Endothelial cell of umbilical vein (primary cell): ENCODE measurements at regions not wholly inside any gene's neighbourhood (a gene's known extent, or its start where the extent isn't known, plus 50 kb on each side); places are given as distances from the start of the nearest gene placed in this dataset.
"Not testable (repeated sequence)": the region's sequence is repeated elsewhere in the genome, so short reads cannot be mapped to it uniquely, and the experiment has no call there.

Source experiments
- BruUV-seq: library from RNA; stranded (reverse); fragments of 400-500 nt; replicated peaks from 2 replicates; lab custom pipeline; 2021; lab: Mats Ljungman, UMichigan
- CTCF ChIA-PET: fragments of 300-600, 350-600 bp; sonication (Branson Sonifier 250); formaldehyde crosslinking; loops from one replicate; lab custom pipeline; 2021; ENCODE audit warnings: antibody characterized with exemption, inconsistent platforms; lab: Charles Lee
- POLR2A ChIA-PET: fragments of 300-600, 350-600 bp; sonication (Branson Sonifier 250); formaldehyde crosslinking; loops from one replicate; lab custom pipeline; 2021; ENCODE audit warnings: antibody characterized with exemption, inconsistent platforms; lab: Charles Lee
- DNase-seq: peaks from one replicate; pipeline ENCODE4 v3.0.0-alpha.2; 2011; ENCODE audit warnings: low read depth, low spot score
- FAIRE-seq: peaks from 2 replicates; lab custom pipeline; 2011; peaks lifted over from hg19 to GRCh38; lab: Jason Lieb, UNC
- H2AFZ ChIP-seq: 2 replicates; pipeline ENCODE4 v1.6.0; 2012; ENCODE audit warnings: low read depth, low read length, control low read depth, inconsistent platforms
- H3K27ac ChIP-seq: 2 replicates; pipeline ENCODE4 v1.5.1; 2011; ENCODE audit warnings: low read depth, mild to moderate bottlenecking, control low read depth, low read length, moderate library complexity; ENCODE audit not compliant: insufficient read depth
- H3K27me3 ChIP-seq, 2 experiments: 2 replicates each; pipeline versions ENCODE4 v1.6.0 to v1.6.1; 2011; ENCODE audit warnings: low read length in 2 of 2, mixed read lengths in 1 of 2; ENCODE audit not compliant: control insufficient read depth in 2 of 2, insufficient read depth in 2 of 2
- H3K36me3 ChIP-seq, 2 experiments: 2 replicates in 1 of 2; 3 replicates in 1 of 2; pipeline ENCODE4 v1.5.1; 2011; ENCODE audit warnings: low read length in 2 of 2, mild to moderate bottlenecking in 1 of 2, moderate library complexity in 1 of 2; ENCODE audit not compliant: control insufficient read depth in 2 of 2, insufficient read depth in 2 of 2; ENCODE audit errors: extremely low read depth in 1 of 2
- H3K4me1 ChIP-seq: 3 replicates; pipeline ENCODE4 v1.5.1; 2011; ENCODE audit warnings: mild to moderate bottlenecking, low read length; ENCODE audit not compliant: control insufficient read depth, insufficient read depth; ENCODE audit errors: extremely low read depth
- H3K4me2 ChIP-seq: 2 replicates; pipeline ENCODE4 v1.6.1; 2011; ENCODE audit warnings: low read length, control low read depth, mixed read lengths; ENCODE audit not compliant: insufficient read depth
- H3K4me3 ChIP-seq, 3 experiments: fragments of 200-600 bp in 1 of 3; sonication (generic), shearing (Covaris generic) in 1 of 3; replicated peaks in 1 of 3; 2 replicates each; pipeline ENCODE4 v1.5.1; 2011 to 2016; ENCODE audit warnings: control low read depth in 3 of 3, low read length in 3 of 3, mild to moderate bottlenecking in 2 of 3, inconsistent platforms in 1 of 3, low read depth in 1 of 3, moderate library complexity in 1 of 3; ENCODE audit not compliant: insufficient read depth in 1 of 3
- H3K79me2 ChIP-seq: 2 replicates; pipeline ENCODE4 v1.6.0; 2012; ENCODE audit warnings: low read length, inconsistent platforms; ENCODE audit not compliant: control insufficient read depth, insufficient read depth
- H3K9ac ChIP-seq: replicated peaks from 2 replicates; pipeline ENCODE3; 2011; ENCODE audit warnings: low read length, control low read depth; ENCODE audit not compliant: insufficient read depth; ENCODE audit errors: extremely low read depth
- H3K9me1 ChIP-seq: replicated peaks from 3 replicates; pipeline ENCODE4 v1.6.0; 2011; ENCODE audit warnings: mild to moderate bottlenecking, low read length; ENCODE audit not compliant: control insufficient read depth, insufficient read depth; ENCODE audit errors: extremely low read depth
- H3K9me3 ChIP-seq: replicated peaks from 2 replicates; pipeline ENCODE4 v1.5.1; 2012; ENCODE audit warnings: low read length, inconsistent platforms; ENCODE audit not compliant: control insufficient read depth, insufficient read depth
- H4K20me1 ChIP-seq: replicated peaks from 2 replicates; pipeline ENCODE3; 2011; ENCODE audit warnings: mild to moderate bottlenecking, low read length; ENCODE audit not compliant: control insufficient read depth, insufficient read depth; ENCODE audit errors: extremely low read depth
- EZH2 ChIP-seq: IDR thresholded peaks from 2 replicates; pipeline ENCODE4 v1.6.1; 2012; ENCODE audit warnings: borderline replicate concordance, low read depth, mild to moderate bottlenecking, moderate library complexity, low read length, inconsistent platforms; ENCODE audit not compliant: severe bottlenecking
- FOS ChIP-seq: IDR thresholded peaks from 2 replicates; pipeline ENCODE4 v1.6.1; 2011; ENCODE audit warnings: mild to moderate bottlenecking, low read length, moderate library complexity, borderline replicate concordance; ENCODE audit not compliant: insufficient read depth
- GATA2 ChIP-seq: IDR thresholded peaks from 2 replicates; pipeline ENCODE4 v1.7.0; 2011; ENCODE audit warnings: low read depth, mild to moderate bottlenecking, moderate library complexity, mixed read lengths, low read length; ENCODE audit not compliant: insufficient read length, insufficient read depth
- JUN ChIP-seq: IDR thresholded peaks from 2 replicates; pipeline ENCODE4 v1.6.1; 2011; ENCODE audit warnings: borderline replicate concordance, low read depth; ENCODE audit not compliant: insufficient read length, insufficient read depth
- MAX ChIP-seq: IDR thresholded peaks from 2 replicates; pipeline ENCODE4 v1.6.1; 2011; ENCODE audit not compliant: insufficient read depth, insufficient read length
- MYC ChIP-seq: IDR thresholded peaks from one replicate; pipeline ENCODE4 v1.6.1; 2011; ENCODE audit warnings: mild to moderate bottlenecking, low read depth, low read length
- POLR2A ChIP-seq: IDR thresholded peaks from 2 replicates; pipeline ENCODE4 v1.6.1; 2012; ENCODE audit warnings: low read depth, mild to moderate bottlenecking, control low read depth, low read length
- POLR2AphosphoS5 ChIP-seq: IDR thresholded peaks from 2 replicates; pipeline ENCODE4 v1.6.1; 2012; ENCODE audit warnings: low read depth, mild to moderate bottlenecking, control low read depth, low read length, moderate library complexity; ENCODE audit not compliant: insufficient read depth
- dilution Hi-C: fragments of 300-500 bp; cut with MboI; formaldehyde crosslinking; loops from one replicate; pipeline ENCODE4 v1.15.0; 2019; ENCODE audit warnings: low sequenced_read_pairs; ENCODE audit not compliant: extremely low pct_ligation_motif_present
- intact Hi-C: fragments of 100-400 bp; cut with micrococcal nuclease; formaldehyde crosslinking; loops from one replicate; pipeline ENCODE4 v1.10.0; 2022
- TF ChIP-seq, protein P1 (sequence below), 2 donors: IDR thresholded peaks; 1 replicate in 1 of 2; 2 replicates in 1 of 2; pipeline ENCODE4 v1.5.1; 2011; ENCODE audit warnings: low read length in 2 of 2, mild to moderate bottlenecking in 2 of 2, moderate library complexity in 2 of 2, control low read depth in 1 of 2, inconsistent platforms in 1 of 2, low read depth in 1 of 2; ENCODE audit not compliant: insufficient read depth in 1 of 2; ENCODE audit errors: extremely low read depth in 1 of 2

DNA sequence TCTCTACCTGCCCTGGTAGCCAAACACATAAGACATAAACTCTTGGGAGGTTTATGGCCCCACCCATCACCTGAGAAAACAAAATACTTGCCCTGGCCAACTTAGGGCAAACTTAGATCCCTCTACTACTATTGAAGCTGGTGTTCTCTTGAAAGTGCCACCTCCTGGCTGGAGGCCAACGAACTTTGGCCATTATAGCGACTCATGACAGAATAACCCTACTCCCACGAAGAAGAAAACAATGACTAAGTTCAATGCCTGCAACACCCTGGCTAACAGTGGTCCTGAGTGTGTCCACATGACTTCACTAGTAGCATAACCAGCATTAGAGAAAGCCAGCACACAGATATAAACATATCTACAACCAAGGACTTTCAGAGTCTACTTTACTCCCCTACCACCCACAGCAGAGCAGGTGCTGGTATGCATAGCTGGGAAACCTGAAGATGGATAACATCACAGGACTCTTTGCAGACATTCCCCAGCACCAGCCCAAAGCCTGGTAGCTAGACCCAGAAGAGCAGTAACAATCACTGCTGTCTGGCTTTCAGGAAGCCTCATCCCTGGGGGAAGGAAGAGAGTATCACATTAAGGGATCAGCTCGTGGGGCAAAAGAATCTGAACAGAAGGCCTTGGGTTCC is 81.0 kb downstream of the SLC30A10 start:
- Histone ChIP-seq H3K4me1 (no peaks in the 10 kb centered on the region), H3K27me3 (no peaks in the 10 kb centered on the region), H3K4me3 (no peak overlapping the region), H2AFZ (no peak overlapping the region), H3K9me1 (no peaks in the 10 kb centered on the region), H3K27ac (no peak overlapping the region), H3K9me3 (no peaks in the 10 kb centered on the region), H4K20me1 (no peaks in the 10 kb centered on the region), H3K4me2 (no peak overlapping the region), H3K79me2 (no peaks in the 10 kb centered on the region), H3K9ac (no peak overlapping the region), H3K36me3 (no peaks in the 10 kb centered on the region)
- DNase-seq: no peak
- ChIA-PET CTCF (no interaction called here), POLR2A (no interaction called here)
- TF ChIP-seq POLR2AphosphoS5: no peak
- no peak for TF ChIP-seq FOS
- TF ChIP-seq, protein P1, sequence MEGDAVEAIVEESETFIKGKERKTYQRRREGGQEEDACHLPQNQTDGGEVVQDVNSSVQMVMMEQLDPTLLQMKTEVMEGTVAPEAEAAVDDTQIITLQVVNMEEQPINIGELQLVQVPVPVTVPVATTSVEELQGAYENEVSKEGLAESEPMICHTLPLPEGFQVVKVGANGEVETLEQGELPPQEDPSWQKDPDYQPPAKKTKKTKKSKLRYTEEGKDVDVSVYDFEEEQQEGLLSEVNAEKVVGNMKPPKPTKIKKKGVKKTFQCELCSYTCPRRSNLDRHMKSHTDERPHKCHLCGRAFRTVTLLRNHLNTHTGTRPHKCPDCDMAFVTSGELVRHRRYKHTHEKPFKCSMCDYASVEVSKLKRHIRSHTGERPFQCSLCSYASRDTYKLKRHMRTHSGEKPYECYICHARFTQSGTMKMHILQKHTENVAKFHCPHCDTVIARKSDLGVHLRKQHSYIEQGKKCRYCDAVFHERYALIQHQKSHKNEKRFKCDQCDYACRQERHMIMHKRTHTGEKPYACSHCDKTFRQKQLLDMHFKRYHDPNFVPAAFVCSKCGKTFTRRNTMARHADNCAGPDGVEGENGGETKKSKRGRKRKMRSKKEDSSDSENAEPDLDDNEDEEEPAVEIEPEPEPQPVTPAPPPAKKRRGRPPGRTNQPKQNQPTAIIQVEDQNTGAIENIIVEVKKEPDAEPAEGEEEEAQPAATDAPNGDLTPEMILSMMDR (IDR thresholded peaks at IDR 0.05; ENCODE audit: extremely low read depth in 1 of 2, insufficient read depth in 1 of 2, low read depth in 1 of 2, low read length in 2 of 2): no peak
- TF ChIP-seq MYC: no peak
- no peak for TF ChIP-seq JUN
- TF ChIP-seq GATA2: no peak
- TF ChIP-seq POLR2A: no peak
- no peak for TF ChIP-seq EZH2
- TF ChIP-seq MAX: no peak
- FAIRE-seq: no peak
- dilution Hi-C loops: no loop called here
- no TSS peak for BruUV-seq
- intact Hi-C loops: no loop called here

DNA sequence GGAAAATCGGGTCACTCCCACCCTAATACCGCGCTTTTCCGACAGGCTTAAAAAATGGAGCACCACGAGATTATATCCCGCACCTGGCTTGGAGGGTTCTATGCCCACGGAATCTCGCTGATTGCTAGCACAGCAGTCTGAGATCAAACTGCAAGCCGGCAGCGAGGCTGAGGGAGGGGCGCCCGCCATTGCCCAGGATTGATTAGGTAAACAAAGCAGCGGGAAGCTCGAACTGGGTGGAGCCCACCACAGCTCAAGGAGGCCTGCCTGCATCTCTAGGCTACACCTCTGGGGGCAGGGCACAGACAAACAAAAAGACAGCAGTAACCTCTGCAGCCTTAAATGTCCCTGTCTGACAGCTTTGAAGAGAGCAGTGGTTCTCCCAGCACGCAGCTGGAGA is 88.8 kb downstream of the SLC30A10 start:
- H3K36me3 ChIP-seq, FAIRE-seq, H3K27ac ChIP-seq, H3K4me2 ChIP-seq, H3K9me3 ChIP-seq, DNase-seq, BruUV-seq, POLR2A ChIA-PET, H2AFZ ChIP-seq, H3K4me3 ChIP-seq, CTCF ChIA-PET, H3K9me1 ChIP-seq, H4K20me1 ChIP-seq, H3K27me3 ChIP-seq, H3K4me1 ChIP-seq, dilution Hi-C loops, H3K79me2 ChIP-seq, H3K9ac ChIP-seq: not testable (repeated sequence)
- intact Hi-C loops: loop anchor here (10.0 kb wide), 3 partner anchors 115 to 375 kb away; no protein-coding TSS in a partner anchor
